Chondrocyte (in vitro differentiated cells): ENCODE measurements at regions not wholly inside any gene's neighbourhood (a gene's known extent, or its start where the extent isn't known, plus 50 kb on each side); places are given as distances from the start of the nearest gene placed in this dataset.

Experiments
- DNase-seq: peaks from one replicate; pipeline ENCODE4 v3.0.0; 2021; ENCODE audit warnings: mixed read lengths, low spot score
- H3K27ac Mint-ChIP-seq: one replicate; pipeline ENCODE4 v1.8.0; 2021; ENCODE audit warnings: mild to moderate bottlenecking, moderate library complexity, mixed read lengths; ENCODE audit not compliant: unreplicated experiment
- H3K27me3 Mint-ChIP-seq: 2 replicates; pipeline ENCODE4 v1.8.0; 2021; ENCODE audit warnings: low read depth, mixed read lengths
- H3K36me3 Mint-ChIP-seq: 2 replicates; pipeline ENCODE4 v1.8.0; 2021; ENCODE audit warnings: low read depth, mixed read lengths
- H3K4me1 Mint-ChIP-seq: 2 replicates; pipeline ENCODE4 v1.8.0; 2021; ENCODE audit warnings: low read depth, mild to moderate bottlenecking, mixed read lengths
- H3K4me3 Mint-ChIP-seq: one replicate; pipeline ENCODE4 v1.8.0; 2021; ENCODE audit warnings: mild to moderate bottlenecking, moderate library complexity, mixed read lengths; ENCODE audit not compliant: unreplicated experiment
- H3K9me3 Mint-ChIP-seq: 2 replicates; pipeline ENCODE4 v1.8.0; 2021; ENCODE audit warnings: low read depth, mixed read lengths
- CTCF ChIP-seq: fragments of 200-600 bp; sonication (generic); IDR thresholded peaks from 2 replicates; pipeline ENCODE4 v1.5.0; 2021; ENCODE audit warnings: antibody characterized with exemption, mild to moderate bottlenecking, moderate library complexity

GRCh38 chrX:39869846-39870601 is 227.7 kb downstream of the BCOR start:
- no peak overlapping the region for H3K4me3 Mint-ChIP-seq
- no peak for DNase-seq
- H3K27ac Mint-ChIP-seq, result peak overlapping the region; percentile 59
- H3K4me1 Mint-ChIP-seq, result peaks cover 10% of the 10 kb centered on the region
- H3K36me3 Mint-ChIP-seq, result no peaks in the 10 kb centered on the region
- H3K9me3 Mint-ChIP-seq, result peaks cover 15% of the 10 kb centered on the region
- TF ChIP-seq CTCF, result no peak
- H3K27me3 Mint-ChIP-seq, result no peaks in the 10 kb centered on the region

GRCh38 chrX:39871648-39872047 is 226.1 kb downstream of the BCOR start:
- Mint-ChIP-seq H3K27ac (no peak overlapping the region), H3K4me3 (no peak overlapping the region), H3K4me1 (peaks cover 10% of the 10 kb centered on the region), H3K9me3 (peaks cover 15% of the 10 kb centered on the region), H3K27me3 (no peaks in the 10 kb centered on the region), H3K36me3 (no peaks in the 10 kb centered on the region)
- no peak for DNase-seq
- no peak for TF ChIP-seq CTCF

- Mint-ChIP-seq H3K4me1 (peaks cover 3% of the 10 kb centered on the region), H3K36me3 (no peaks in the 10 kb centered on the region), H3K9me3 (peaks cover 15% of the 10 kb centered on the region), H3K27ac (no peak overlapping the region), H3K27me3 (no peaks in the 10 kb centered on the region), H3K4me3 (no peak overlapping the region)
- DNase-seq, result no peak
- TF ChIP-seq CTCF, result no peak
These were observed 224.6 kb downstream of the BCOR start for GRCh38 chrX:39873117-39873516.

GRCh38 chrX:39874202-39874816 is 223.4 kb downstream of the BCOR start:
- H3K4me1 Mint-ChIP-seq, result peaks cover 3% of the 10 kb centered on the region
- no peak for TF ChIP-seq CTCF
- DNase-seq, result no peak
- peaks cover 15% of the 10 kb centered on the region for H3K9me3 Mint-ChIP-seq
- no peak overlapping the region for H3K27ac Mint-ChIP-seq
- H3K27me3 Mint-ChIP-seq, result no peaks in the 10 kb centered on the region
- H3K4me3 Mint-ChIP-seq, result no peak overlapping the region
- no peaks in the 10 kb centered on the region for H3K36me3 Mint-ChIP-seq

- no peaks in the 10 kb centered on the region for H3K4me1 Mint-ChIP-seq
- no peak overlapping the region for H3K27ac Mint-ChIP-seq
- H3K4me3 Mint-ChIP-seq, result no peak overlapping the region
- DNase-seq, result no peak
- H3K9me3 Mint-ChIP-seq, result peaks cover 12% of the 10 kb centered on the region
- H3K36me3 Mint-ChIP-seq, result no peaks in the 10 kb centered on the region
- TF ChIP-seq CTCF, result no peak
- H3K27me3 Mint-ChIP-seq, result no peaks in the 10 kb centered on the region
These were observed 221.7 kb downstream of the BCOR start for GRCh38 chrX:39875834-39876628.
